ENCODE measurements at regions not wholly inside any gene's neighbourhood (a gene's known extent, or its start where the extent isn't known, plus 50 kb on each side); places are given as distances from the start of the nearest gene placed in this dataset.
A peak's percentile ranks its signal among the peaks of the same experiment; 100 is the strongest.

DNA sequence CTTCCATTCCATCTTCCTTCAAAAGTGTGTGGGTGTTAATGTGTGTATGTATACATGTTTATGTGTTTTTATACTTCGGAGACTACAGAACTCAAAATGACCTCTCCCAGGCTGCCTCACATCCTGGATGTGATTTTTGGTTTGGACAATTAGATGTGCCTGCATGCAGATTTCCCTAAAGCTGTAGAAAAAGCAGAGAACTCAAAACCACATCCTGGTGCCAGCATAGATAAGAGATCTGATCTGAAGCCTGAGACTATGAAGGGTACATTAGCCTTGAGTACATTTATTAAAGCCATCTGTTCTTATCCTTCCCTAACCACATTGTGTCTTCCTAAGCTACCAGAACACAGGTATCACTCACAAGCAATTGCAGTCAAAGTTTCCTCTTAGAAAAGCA is 319.4 kb upstream of the RASGRP1 start (continued):
- TF ChIP-seq REST (IDR thresholded peaks at IDR 0.05; ENCODE audit: low read depth, low read length) (peak; percentile 78), ELF1 (IDR thresholded peaks at IDR 0.05) (peak; percentile 59; the same call in 1 of the 2 replicates), MXI1 (IDR thresholded peaks at IDR 0.05; ENCODE audit: low read depth, low read length) (peak; percentile 42; the same call in 1 of the 2 replicates), FOXM1 (IDR thresholded peaks at IDR 0.05; ENCODE audit: low read depth) (peak; percentile 99), RAD21 (IDR thresholded peaks at IDR 0.05; ENCODE audit: low read length) (peak; percentile 54; the same call in 1 of the 2 replicates), SMC3 (IDR thresholded peaks at IDR 0.05; ENCODE audit: low read depth, low read length) (peak; percentile 22; the same call in 1 of the 2 replicates), GABPA (IDR thresholded peaks at IDR 0.05; ENCODE audit: low read depth) (peak; percentile 53), NFIC (IDR thresholded peaks at IDR 0.05; ENCODE audit: borderline replicate concordance) (peak; percentile 97), JUND (IDR thresholded peaks at IDR 0.05) (peak; percentile 98), POLR2AphosphoS5 (IDR thresholded peaks at IDR 0.05; ENCODE audit: low read depth, low read length) (peak; percentile 98), CHD2 (IDR thresholded peaks at IDR 0.05; ENCODE audit: low read length, partially characterized antibody) (peak; percentile 91), GATA2 (CRISPR knock-in tag; IDR thresholded peaks at IDR 0.05) (peak; percentile 98)

- 34% methylated on average over 3 of the region's 3 CpGs for WGBS (ENCODE audit: low lambda C conversion rate)
- H3K9ac ChIP-seq: peak overlapping the region; percentile 66
- H3K4me3 ChIP-seq (ENCODE audit: low read depth in 2 of 2, low read length in 1 of 2): no peak overlapping the region
- H3K36me3 ChIP-seq (replicated peaks in 1 of 2; ENCODE audit: control insufficient read depth in 1 of 2, insufficient read depth in 2 of 2, low read length in 1 of 2): no peaks in the 10 kb centered on the region
- peak overlapping the region; percentile 93 to 100 for H3K27ac ChIP-seq (ENCODE audit: low read depth in 2 of 2, low read length in 1 of 2)
- peaks cover 40% of the 10 kb centered on the region for H3F3A ChIP-seq (replicated peaks; ENCODE audit: insufficient read depth)
- TF ChIP-seq EP300 (IDR thresholded peaks at IDR 0.05; ENCODE audit: borderline replicate concordance in 1 of 2, low read depth in 1 of 2, low read length in 1 of 2) (peak in 1 of 2 experiments; percentile 51; a peak in 1 of 4 replicates), JUND (IDR thresholded peaks at IDR 0.05) (0 out of 2 replicates have a peak, but pooled peaks have one; percentile 16), SIN3A (IDR thresholded peaks at IDR 0.05; ENCODE audit: borderline replicate concordance, low read depth, low read length) (no peak), CHD2 (IDR thresholded peaks at IDR 0.05; ENCODE audit: low read length, partially characterized antibody) (no peak), TCF12 (IDR thresholded peaks at IDR 0.05) (peak; percentile 53; the same call in 1 of the 2 replicates), SMC3 (IDR thresholded peaks at IDR 0.05; ENCODE audit: low read depth, low read length) (no peak), RCOR1 (IDR thresholded peaks at IDR 0.05; ENCODE audit: low read length) (no peak), TEAD4 (IDR thresholded peaks at IDR 0.05; ENCODE audit: borderline replicate concordance, insufficient read depth) (0 out of 2 replicates have a peak, but pooled peaks have one; percentile 19), POLR2AphosphoS5 (IDR thresholded peaks at IDR 0.05; ENCODE audit: low read depth, low read length) (no peak)
- TF ChIP-seq, protein P1, sequence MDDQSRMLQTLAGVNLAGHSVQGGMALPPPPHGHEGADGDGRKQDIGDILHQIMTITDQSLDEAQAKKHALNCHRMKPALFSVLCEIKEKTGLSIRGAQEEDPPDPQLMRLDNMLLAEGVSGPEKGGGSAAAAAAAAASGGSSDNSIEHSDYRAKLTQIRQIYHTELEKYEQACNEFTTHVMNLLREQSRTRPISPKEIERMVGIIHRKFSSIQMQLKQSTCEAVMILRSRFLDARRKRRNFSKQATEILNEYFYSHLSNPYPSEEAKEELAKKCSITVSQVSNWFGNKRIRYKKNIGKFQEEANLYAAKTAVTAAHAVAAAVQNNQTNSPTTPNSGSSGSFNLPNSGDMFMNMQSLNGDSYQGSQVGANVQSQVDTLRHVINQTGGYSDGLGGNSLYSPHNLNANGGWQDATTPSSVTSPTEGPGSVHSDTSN (IDR thresholded peaks at IDR 0.05): 0 out of 2 replicates have a peak, but pooled peaks have one; percentile 16
- TF ChIP-seq, protein P2, sequence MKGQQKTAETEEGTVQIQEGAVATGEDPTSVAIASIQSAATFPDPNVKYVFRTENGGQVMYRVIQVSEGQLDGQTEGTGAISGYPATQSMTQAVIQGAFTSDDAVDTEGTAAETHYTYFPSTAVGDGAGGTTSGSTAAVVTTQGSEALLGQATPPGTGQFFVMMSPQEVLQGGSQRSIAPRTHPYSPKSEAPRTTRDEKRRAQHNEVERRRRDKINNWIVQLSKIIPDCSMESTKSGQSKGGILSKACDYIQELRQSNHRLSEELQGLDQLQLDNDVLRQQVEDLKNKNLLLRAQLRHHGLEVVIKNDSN (IDR thresholded peaks at IDR 0.05; ENCODE audit: borderline replicate concordance, low read depth): no peak
- no peak for DNase-seq
- peaks cover 32 to 41% of the 10 kb centered on the region in 2 experiments for H3K4me1 ChIP-seq (ENCODE audit: control insufficient read depth in 1 of 2, insufficient read depth in 2 of 2, low read depth in 1 of 2, low read length in 1 of 2)
- peak overlapping the region; percentile 48; the same call in 1 of the 2 replicates for H3K4me2 ChIP-seq
- no peaks in the 10 kb centered on the region for H3K79me2 ChIP-seq (ENCODE audit: insufficient read depth)
- ChIA-PET CTCF (interaction anchor here (0.7 to 1.9 kb wide), 4 partner anchors 12 to 872 kb away, joined by 3 to 6 read pairs (median 4); no protein-coding TSS in a partner anchor), POLR2A (no interaction called here)
- no peaks in the 10 kb centered on the region for H3K9me2 ChIP-seq
- H2AFZ ChIP-seq (ENCODE audit: low read depth): no peak overlapping the region
- no peaks in the 10 kb centered on the region for H4K20me1 ChIP-seq (ENCODE audit: insufficient read depth)
- no peaks in the 10 kb centered on the region for H3K27me3 ChIP-seq (ENCODE audit: insufficient read depth)
- no peaks in the 10 kb centered on the region for H3K9me3 ChIP-seq
These were observed 320.4 kb upstream of the RASGRP1 start for GRCh38 chr15:38885001-38885400.

Data from SK-N-SH (cell line).